Mesenchymal stem cell (in vitro differentiated cells and primary cell): ENCODE measurements at regions not wholly inside any gene's neighbourhood (a gene's known extent, or its start where the extent isn't known, plus 50 kb on each side); places are given as distances from the start of the nearest gene placed in this dataset.

Source experiments
- DNase-seq: peaks from one replicate; pipeline ENCODE4 v3.0.0-alpha.2; 2013
- H2AFZ ChIP-seq: one replicate; pipeline ENCODE4 v1.6.1; 2013; ENCODE audit warnings: low read depth, mild to moderate bottlenecking, control low read depth, inconsistent platforms, low read length, moderate library complexity
- H2AK5ac ChIP-seq: 2 replicates; pipeline ENCODE4 v1.6.1; 2013; ENCODE audit warnings: low read length, moderate library complexity, mild to moderate bottlenecking, inconsistent platforms; ENCODE audit not compliant: severe bottlenecking
- H2BK120ac ChIP-seq: one replicate; pipeline ENCODE4 v1.6.1; 2013; ENCODE audit warnings: low read depth, mild to moderate bottlenecking, inconsistent platforms, low read length, moderate library complexity
- H2BK12ac ChIP-seq, 2 experiments: one replicate each; pipeline ENCODE4 v1.6.1; 2013; ENCODE audit warnings: inconsistent platforms in 2 of 2, low read length in 2 of 2, mild to moderate bottlenecking in 2 of 2, moderate library complexity in 2 of 2, control low read depth in 1 of 2
- H2BK15ac ChIP-seq: one replicate; pipeline ENCODE4 v1.6.1; 2013; ENCODE audit warnings: mild to moderate bottlenecking, low read depth, inconsistent platforms; ENCODE audit not compliant: poor library complexity, severe bottlenecking
- H2BK5ac ChIP-seq: 2 replicates; pipeline ENCODE4 v1.6.1; 2013; ENCODE audit warnings: low read depth, mild to moderate bottlenecking, low read length, control low read depth, inconsistent platforms; ENCODE audit not compliant: poor library complexity, severe bottlenecking
- H3K14ac ChIP-seq, 2 experiments: one replicate each; pipeline ENCODE4 v1.6.1; 2013; ENCODE audit warnings: inconsistent platforms in 2 of 2, low read length in 2 of 2, control low read depth in 1 of 2, mild to moderate bottlenecking in 1 of 2, moderate library complexity in 1 of 2
- H3K18ac ChIP-seq, 2 experiments: one replicate each; pipeline ENCODE4 v1.6.1; 2013; ENCODE audit warnings: inconsistent platforms in 2 of 2, low read length in 2 of 2, control low read depth in 1 of 2, low read depth in 1 of 2, mild to moderate bottlenecking in 1 of 2
- H3K23ac ChIP-seq, 2 experiments: one replicate each; pipeline ENCODE4 v1.6.1; 2013; ENCODE audit warnings: inconsistent platforms in 2 of 2, low read length in 2 of 2, mild to moderate bottlenecking in 2 of 2, moderate library complexity in 2 of 2, control low read depth in 1 of 2
- H3K27ac ChIP-seq: 2 replicates; pipeline ENCODE4 v1.5.1; 2013; ENCODE audit warnings: mild to moderate bottlenecking, moderate library complexity, low read length, control low read depth, inconsistent platforms; ENCODE audit not compliant: poor library complexity, severe bottlenecking
- H3K27me3 ChIP-seq, 2 experiments: 2 replicates each; pipeline versions ENCODE4 v1.6.1 to v1.7.0; 2013; ENCODE audit warnings: low read length in 2 of 2, mild to moderate bottlenecking in 2 of 2, moderate library complexity in 2 of 2, control low read depth in 1 of 2, inconsistent platforms in 1 of 2; ENCODE audit not compliant: control insufficient read depth in 1 of 2, insufficient read depth in 1 of 2
- H3K36me3 ChIP-seq, 2 experiments: 2 replicates each; pipeline versions ENCODE4 v1.6.1 to v1.7.0; 2013; ENCODE audit warnings: low read length in 2 of 2, control low read depth in 1 of 2, inconsistent platforms in 1 of 2, low read depth in 1 of 2, mild to moderate bottlenecking in 1 of 2; ENCODE audit not compliant: insufficient read depth in 2 of 2, control insufficient read depth in 1 of 2
- H3K4ac ChIP-seq, 2 experiments: one replicate each; pipeline ENCODE4 v1.6.1; 2013; ENCODE audit warnings: inconsistent platforms in 2 of 2, low read length in 2 of 2, mild to moderate bottlenecking in 2 of 2, moderate library complexity in 2 of 2, control low read depth in 1 of 2, low read depth in 1 of 2
- H3K4me1 ChIP-seq: 2 replicates; pipeline ENCODE4 v1.6.1; 2013; ENCODE audit warnings: low read depth, low read length, control low read depth; ENCODE audit not compliant: control insufficient read depth, insufficient read depth
- H3K4me2 ChIP-seq: 2 replicates; pipeline ENCODE4 v1.6.1; 2013; ENCODE audit warnings: low read length, mild to moderate bottlenecking, inconsistent platforms; ENCODE audit not compliant: poor library complexity, severe bottlenecking
- H3K4me3 ChIP-seq, 2 experiments: 2 replicates each; pipeline versions ENCODE4 v1.5.1 to v1.7.0; 2013; ENCODE audit warnings: low read length in 2 of 2, mild to moderate bottlenecking in 2 of 2, control low read depth in 1 of 2, low read depth in 1 of 2; ENCODE audit not compliant: insufficient read depth in 1 of 2
- H3K79me1 ChIP-seq: replicated peaks from 2 replicates; pipeline ENCODE4 v1.6.1; 2013; ENCODE audit warnings: mild to moderate bottlenecking, control low read depth, low read length, inconsistent platforms; ENCODE audit not compliant: poor library complexity, severe bottlenecking
- H3K9ac ChIP-seq: 2 replicates; pipeline ENCODE4 v1.7.0; 2013; ENCODE audit warnings: mild to moderate bottlenecking, low read length, moderate library complexity
- H3K9me3 ChIP-seq: 2 replicates; pipeline ENCODE4 v1.7.0; 2013; ENCODE audit warnings: mild to moderate bottlenecking, low read length; ENCODE audit not compliant: control insufficient read depth
- H4K8ac ChIP-seq: one replicate; pipeline ENCODE4 v1.6.1; 2013; ENCODE audit warnings: inconsistent platforms, mild to moderate bottlenecking, low read length, moderate library complexity
- H4K91ac ChIP-seq: one replicate; pipeline ENCODE4 v1.6.1; 2013; ENCODE audit warnings: mild to moderate bottlenecking, low read length, inconsistent platforms
- WGBS: methylation state at CpG from one replicate; pipeline ENCODE4 v1.1.7; 2013; ENCODE audit warnings: mixed read lengths; 5-methylcytosine and 5-hydroxymethylcytosine counted together

- Histone ChIP-seq H3K18ac (no peak overlapping the region), H3K14ac (no peak overlapping the region), H3K9ac (peak overlapping the region; percentile 72), H4K8ac (no peak overlapping the region), H3K9me3 (peaks cover 5% of the 10 kb centered on the region), H2BK15ac (no peak overlapping the region), H2AFZ (no peak overlapping the region), H4K91ac (no peak overlapping the region), H2BK12ac (no peak overlapping the region), H3K23ac (no peak overlapping the region), H3K27me3 (no peaks in the 10 kb centered on the region), H2BK5ac (no peak overlapping the region), H3K4me1 (peaks cover 29% of the 10 kb centered on the region), H3K27ac (no peak overlapping the region), H3K79me1 (no peaks in the 10 kb centered on the region), H3K4ac (no peak overlapping the region), H3K4me3 (no peak overlapping the region), H2BK120ac (no peak overlapping the region), H3K4me2 (no peak overlapping the region), H3K36me3 (peaks cover 0 to 3% of the 10 kb centered on the region in 2 experiments), H2AK5ac (peak overlapping the region; percentile 78)
- no peak for DNase-seq
These were observed 299.0 kb downstream of the RPS24 start for GRCh38 chr10:78332657-78333056.

- Histone ChIP-seq H3K4ac (no peak overlapping the region), H3K9me3 (no peaks in the 10 kb centered on the region), H3K27ac (no peak overlapping the region), H4K91ac (peak overlapping the region; percentile 18), H3K4me3 (no peak overlapping the region), H3K18ac (peak overlapping the region in 1 of 2 experiments; percentile 44), H3K14ac (no peak overlapping the region), H3K23ac (no peak overlapping the region), H3K4me2 (no peak overlapping the region), H3K36me3 (no peaks in the 10 kb centered on the region), H3K79me1 (no peaks in the 10 kb centered on the region), H2BK12ac (no peak overlapping the region), H4K8ac (no peak overlapping the region), H3K9ac (no peak overlapping the region), H2BK5ac (no peak overlapping the region), H2BK120ac (no peak overlapping the region), H3K27me3 (no peaks in the 10 kb centered on the region), H2AK5ac (peak overlapping the region; percentile 78), H3K4me1 (peaks cover 34% of the 10 kb centered on the region), H2AFZ (no peak overlapping the region), H2BK15ac (no peak overlapping the region)
- 95% methylated on average over 9 of the region's 9 CpGs for WGBS
- no peak for DNase-seq
These were observed 299.9 kb downstream of the RPS24 start for GRCh38 chr10:78333362-78334143.

- H4K91ac ChIP-seq: no peak overlapping the region
- H2BK15ac ChIP-seq: no peak overlapping the region
- no peak for DNase-seq
- no peak overlapping the region for H3K4me3 ChIP-seq
- H3K4ac ChIP-seq: no peak overlapping the region
- H2AK5ac ChIP-seq: no peak overlapping the region
- no peak overlapping the region for H2BK120ac ChIP-seq
- H2BK12ac ChIP-seq: no peak overlapping the region
- no peak overlapping the region for H4K8ac ChIP-seq
- peak overlapping the region; percentile 45 for H3K9ac ChIP-seq
- peak overlapping the region; percentile 92 for H3K27ac ChIP-seq
- no peak overlapping the region for H3K4me2 ChIP-seq
- no peaks in the 10 kb centered on the region for H3K79me1 ChIP-seq
- H3K23ac ChIP-seq: no peak overlapping the region
- H3K36me3 ChIP-seq: no peaks in the 10 kb centered on the region
- no peaks in the 10 kb centered on the region for H3K9me3 ChIP-seq
- H2AFZ ChIP-seq: no peak overlapping the region
- no peak overlapping the region for H2BK5ac ChIP-seq
- peaks cover 34% of the 10 kb centered on the region for H3K4me1 ChIP-seq
- H3K14ac ChIP-seq: no peak overlapping the region
- WGBS: no CpG with 5 or more reads among the region's 1 CpG
- H3K27me3 ChIP-seq: no peaks in the 10 kb centered on the region
- no peak overlapping the region for H3K18ac ChIP-seq
These were observed 301.7 kb downstream of the RPS24 start for GRCh38 chr10:78335371-78335690.

GRCh38 chr10:78335691-78336401 is 302.2 kb downstream of the RPS24 start:
- no peak for DNase-seq
- H3K4me2 ChIP-seq: no peak overlapping the region
- peaks cover 34% of the 10 kb centered on the region for H3K4me1 ChIP-seq
- peak overlapping the region; percentile 45 for H3K9ac ChIP-seq
- H2AFZ ChIP-seq: no peak overlapping the region
- no peaks in the 10 kb centered on the region for H3K27me3 ChIP-seq
- H3K4ac ChIP-seq: no peak overlapping the region
- no peak overlapping the region for H3K23ac ChIP-seq
- H2BK15ac ChIP-seq: no peak overlapping the region
- H2BK12ac ChIP-seq: peak overlapping the region in 1 of 2 experiments; percentile 3
- no peaks in the 10 kb centered on the region for H3K9me3 ChIP-seq
- H3K14ac ChIP-seq: no peak overlapping the region
- peak overlapping the region; percentile 78 for H2BK5ac ChIP-seq
- no peak overlapping the region for H4K8ac ChIP-seq
- 50% methylated on average over 5 of the region's 5 CpGs for WGBS
- H2BK120ac ChIP-seq: no peak overlapping the region
- peak overlapping the region; percentile 39 for H2AK5ac ChIP-seq
- peak overlapping the region; percentile 92 for H3K27ac ChIP-seq
- no peaks in the 10 kb centered on the region for H3K79me1 ChIP-seq
- no peak overlapping the region for H3K4me3 ChIP-seq
- H3K18ac ChIP-seq: peak overlapping the region in 1 of 2 experiments; percentile 29
- peak overlapping the region; percentile 28 for H4K91ac ChIP-seq
- no peaks in the 10 kb centered on the region for H3K36me3 ChIP-seq
